Left lung (tissue), 4 donors: ENCODE measurements at regions not wholly inside any gene's neighbourhood (a gene's known extent, or its start where the extent isn't known, plus 50 kb on each side); places are given as distances from the start of the nearest gene placed in this dataset.

Experiments
- ATAC-seq: fragments of 200-7000 bp; cut with Tn5 transposase; one replicate; pipeline ENCODE4 v1.9.1; 2020; ENCODE audit warnings: moderate library complexity
- DNase-seq, 4 donors: peaks; one replicate each; pipeline ENCODE4 v3.0.0-alpha.2; 2013 to 2020
- H3K27ac ChIP-seq, 2 donors: fragments of 200-600 bp; sonication (generic) in 1 of 2; one replicate each; pipeline versions ENCODE4 v1.5.0 to v1.8.0; 2020 to 2021
- H3K27me3 ChIP-seq, 2 donors: fragments of 200-600 bp; sonication (generic) in 1 of 2; one replicate each; pipeline versions ENCODE4 v1.5.0 to v1.8.0; 2020 to 2021
- H3K36me3 ChIP-seq, 2 donors: fragments of 200-600 bp; sonication (generic) in 1 of 2; one replicate each; pipeline versions ENCODE4 v1.5.0 to v1.8.0; 2020 to 2021
- H3K4me1 ChIP-seq, 2 donors: fragments of 200-600 bp; one replicate each; pipeline ENCODE4 v1.8.0; 2021
- H3K4me3 ChIP-seq, 2 donors: fragments of 200-600 bp; sonication (generic) in 1 of 2; one replicate each; pipeline versions ENCODE4 v1.5.0 to v1.8.0; 2020 to 2021; ENCODE audit warnings: mild to moderate bottlenecking in 1 of 2
- H3K9me3 ChIP-seq, 2 donors: fragments of 200-600 bp; sonication (generic) in 1 of 2; one replicate each; pipeline versions ENCODE4 v1.5.0 to v1.8.0; 2020 to 2021
- intact Hi-C, 2 donors: fragments of 100-400 bp; cut with DNase I; formaldehyde crosslinking; loops; one replicate each; pipeline versions ENCODE4 v1.11.2 to v1.14.2; 2022
- TF ChIP-seq, protein P1 (sequence below), 2 donors: fragments of 200-600 bp; sonication (generic) in 1 of 2; IDR thresholded peaks; one replicate each; pipeline versions ENCODE4 v1.5.0 to v1.8.0; 2021; ENCODE audit warnings: antibody characterized with exemption in 2 of 2
- donor health status: DM: no; HTN: yes; CAD: no.
- donor health status: DM: no; HTN: no; CAD: no.

GRCh38 chr5:118233606-118234005 lies 754.7 kb downstream of the DTWD2 start:
- H3K4me1 ChIP-seq, result no peaks in the 10 kb centered on the region
- DNase-seq (no peak), ATAC-seq (no peak)
- H3K4me3 ChIP-seq, result no peak overlapping the region
- intact Hi-C loops, result no loop called here
- TF ChIP-seq, protein P1, sequence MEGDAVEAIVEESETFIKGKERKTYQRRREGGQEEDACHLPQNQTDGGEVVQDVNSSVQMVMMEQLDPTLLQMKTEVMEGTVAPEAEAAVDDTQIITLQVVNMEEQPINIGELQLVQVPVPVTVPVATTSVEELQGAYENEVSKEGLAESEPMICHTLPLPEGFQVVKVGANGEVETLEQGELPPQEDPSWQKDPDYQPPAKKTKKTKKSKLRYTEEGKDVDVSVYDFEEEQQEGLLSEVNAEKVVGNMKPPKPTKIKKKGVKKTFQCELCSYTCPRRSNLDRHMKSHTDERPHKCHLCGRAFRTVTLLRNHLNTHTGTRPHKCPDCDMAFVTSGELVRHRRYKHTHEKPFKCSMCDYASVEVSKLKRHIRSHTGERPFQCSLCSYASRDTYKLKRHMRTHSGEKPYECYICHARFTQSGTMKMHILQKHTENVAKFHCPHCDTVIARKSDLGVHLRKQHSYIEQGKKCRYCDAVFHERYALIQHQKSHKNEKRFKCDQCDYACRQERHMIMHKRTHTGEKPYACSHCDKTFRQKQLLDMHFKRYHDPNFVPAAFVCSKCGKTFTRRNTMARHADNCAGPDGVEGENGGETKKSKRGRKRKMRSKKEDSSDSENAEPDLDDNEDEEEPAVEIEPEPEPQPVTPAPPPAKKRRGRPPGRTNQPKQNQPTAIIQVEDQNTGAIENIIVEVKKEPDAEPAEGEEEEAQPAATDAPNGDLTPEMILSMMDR (IDR thresholded peaks at IDR 0.05), result no peak
- no peak overlapping the region for H3K27ac ChIP-seq
- H3K27me3 ChIP-seq, result no peaks in the 10 kb centered on the region
- no peaks in the 10 kb centered on the region for H3K9me3 ChIP-seq
- no peaks in the 10 kb centered on the region for H3K36me3 ChIP-seq

- H3K4me1 ChIP-seq, result no peaks in the 10 kb centered on the region
- no peak overlapping the region for H3K4me3 ChIP-seq
- no peak for DNase-seq
- H3K9me3 ChIP-seq, result peaks cover 0 to 3% of the 10 kb centered on the region in 2 donors
- intact Hi-C loops, result no loop called here
- no peaks in the 10 kb centered on the region for H3K27me3 ChIP-seq
- ATAC-seq, result no peak
- TF ChIP-seq, protein P1 (IDR thresholded peaks at IDR 0.05), result no peak
- no peaks in the 10 kb centered on the region for H3K36me3 ChIP-seq
- H3K27ac ChIP-seq, result no peak overlapping the region
Observed at GRCh38 chr5:118228489-118228888, 759.9 kb downstream of the DTWD2 start.

DNA sequence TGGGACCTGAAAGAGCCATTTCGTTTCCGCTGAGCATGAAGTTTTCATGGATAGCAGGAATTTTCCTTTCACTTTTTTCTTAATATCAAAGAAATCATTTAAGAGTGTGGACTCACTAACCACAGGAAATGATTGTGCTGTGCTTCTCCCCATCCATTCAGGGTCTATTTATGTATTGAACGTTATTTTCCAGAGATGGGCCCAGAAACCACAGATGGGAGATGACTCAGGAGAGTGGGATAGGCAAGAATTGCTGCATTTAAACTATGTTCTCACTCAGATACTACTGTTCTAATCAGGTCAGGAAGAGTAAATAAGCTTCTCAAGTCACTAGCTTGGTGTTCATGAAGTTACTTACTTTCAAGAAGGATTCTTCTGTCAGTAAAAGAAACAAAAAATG lies 763.8 kb downstream of the DTWD2 start:
- TF ChIP-seq, protein P1 (IDR thresholded peaks at IDR 0.05), result no peak
- Histone ChIP-seq H3K27ac (no peak overlapping the region), H3K36me3 (no peaks in the 10 kb centered on the region), H3K27me3 (no peaks in the 10 kb centered on the region), H3K9me3 (peaks cover 0 to 3% of the 10 kb centered on the region in 2 donors), H3K4me1 (no peaks in the 10 kb centered on the region), H3K4me3 (no peak overlapping the region)
- ATAC-seq, result no peak
- intact Hi-C loops, result no loop called here
- DNase-seq, result no peak

DNA sequence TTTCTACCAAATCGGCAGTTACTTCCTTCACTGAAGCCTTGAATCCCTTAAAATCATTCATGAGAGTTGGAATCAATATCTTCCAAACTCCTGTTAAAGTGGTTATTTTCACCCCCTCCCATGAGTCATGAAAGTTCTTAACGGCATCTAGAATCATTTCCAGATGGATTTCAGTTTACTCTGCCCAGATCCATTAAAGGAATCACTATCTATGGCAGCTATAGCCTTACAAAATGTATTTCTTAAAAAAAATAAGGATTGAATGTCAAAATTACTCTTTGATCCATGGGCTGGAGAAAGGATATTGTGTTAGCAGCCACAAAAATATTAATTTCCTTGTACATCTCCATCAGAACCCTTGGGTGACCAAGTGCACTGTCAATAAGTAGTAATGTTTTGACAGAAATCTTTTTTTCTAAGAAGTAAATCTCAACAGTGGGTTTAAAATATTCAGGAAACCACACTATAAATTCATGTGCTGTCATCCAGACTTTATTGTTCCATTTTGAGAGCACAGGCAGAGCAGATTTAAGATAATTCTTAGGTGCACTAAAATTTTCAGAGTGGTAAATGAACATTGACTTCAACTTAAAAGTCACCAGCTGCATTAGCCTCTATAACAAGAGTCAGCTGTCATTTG lies 767.7 kb downstream of the DTWD2 start:
- TF ChIP-seq, protein P1 (IDR thresholded peaks at IDR 0.05), result no peak
- intact Hi-C loops, result no loop called here
- Histone ChIP-seq H3K9me3 (no peaks in the 10 kb centered on the region), H3K4me3 (no peak overlapping the region), H3K36me3 (no peaks in the 10 kb centered on the region), H3K27me3 (no peaks in the 10 kb centered on the region), H3K27ac (no peak overlapping the region), H3K4me1 (no peaks in the 10 kb centered on the region)
- no peak for ATAC-seq
- DNase-seq, result no peak

DNA sequence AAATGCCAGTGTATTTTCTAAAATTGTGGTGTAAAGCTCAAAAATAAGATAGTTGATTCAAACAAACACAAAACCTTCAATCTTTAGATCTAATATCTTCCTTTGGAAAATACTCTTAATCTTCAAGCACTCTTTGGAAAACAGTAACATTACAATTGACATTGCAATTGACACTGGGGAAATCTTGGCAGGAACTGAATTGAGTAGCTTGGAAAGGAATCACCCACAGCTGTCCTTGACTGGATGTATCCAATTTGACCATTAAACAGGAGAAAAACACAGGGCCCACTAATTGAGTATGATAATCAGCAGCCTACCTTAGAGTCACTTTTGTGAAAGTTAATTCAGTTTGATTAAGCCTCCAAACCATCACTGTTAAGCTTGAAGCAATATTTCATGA lies 776.7 kb downstream of the DTWD2 start:
- Histone ChIP-seq H3K27me3 (no peaks in the 10 kb centered on the region), H3K27ac (no peak overlapping the region), H3K4me3 (no peak overlapping the region), H3K36me3 (no peaks in the 10 kb centered on the region), H3K4me1 (no peaks in the 10 kb centered on the region), H3K9me3 (peaks cover 0 to 41% of the 10 kb centered on the region in 2 donors)
- ATAC-seq, result no peak
- intact Hi-C loops, result no loop called here
- TF ChIP-seq, protein P1 (IDR thresholded peaks at IDR 0.05), result no peak
- DNase-seq, result no peak
